Neural cell (in vitro differentiated cells): ENCODE measurements at regions not wholly inside any gene's neighbourhood (a gene's known extent, or its start where the extent isn't known, plus 50 kb on each side); places are given as distances from the start of the nearest gene placed in this dataset.

Source experiments
- H2AFZ ChIP-seq: fragments of 200-600, 300-800 bp; sonication (generic), shearing (Covaris generic); 2 replicates; pipeline ENCODE4 v1.6.0; 2014; ENCODE audit warnings: low read depth, mild to moderate bottlenecking, antibody characterized with exemption, low read length, moderate library complexity
- H3F3A ChIP-seq: fragments of 200-600 bp; shearing (Covaris generic); 2 replicates; pipeline ENCODE4 v1.6.1; 2016; ENCODE audit warnings: mild to moderate bottlenecking, moderate library complexity, mixed read lengths, antibody characterized with exemption, low read length; ENCODE audit not compliant: insufficient read depth, poor library complexity, severe bottlenecking
- H3K27ac ChIP-seq: fragments of 200-600, 300-800 bp; sonication (generic), shearing (Covaris generic); 2 replicates; pipeline ENCODE4 v1.5.1; 2014; ENCODE audit warnings: mild to moderate bottlenecking, low read length, moderate library complexity
- H3K27me3 ChIP-seq: fragments of 300-800, 200-600 bp; sonication (generic), shearing (Covaris generic); 2 replicates; pipeline ENCODE4 v1.6.0; 2014; ENCODE audit warnings: mild to moderate bottlenecking, low read depth, low read length, moderate library complexity; ENCODE audit not compliant: insufficient read depth
- H3K36me3 ChIP-seq: fragments of 300-800, 200-600 bp; sonication (generic), shearing (Covaris generic); 2 replicates; pipeline ENCODE4 v1.5.1; 2014; ENCODE audit warnings: mild to moderate bottlenecking, antibody characterized with exemption, low read length, moderate library complexity; ENCODE audit not compliant: insufficient read depth
- H3K4me2 ChIP-seq: fragments of 300-800, 200-600 bp; sonication (generic), shearing (Covaris generic); 2 replicates; pipeline ENCODE4 v1.6.0; 2014; ENCODE audit warnings: mild to moderate bottlenecking, low read length
- H3K4me3 ChIP-seq: fragments of 300-800, 200-600 bp; sonication (generic), shearing (Covaris generic); 2 replicates; pipeline ENCODE4 v1.5.1; 2014; ENCODE audit warnings: mild to moderate bottlenecking, low read length, moderate library complexity
- H3K79me2 ChIP-seq: fragments of 200-600 bp; shearing (Covaris generic); replicated peaks from 2 replicates; pipeline ENCODE4 v1.6.0; 2014; ENCODE audit warnings: mild to moderate bottlenecking, low read length, moderate library complexity; ENCODE audit not compliant: insufficient read depth
- H3K9ac ChIP-seq: fragments of 300-800, 200-600 bp; sonication (generic), shearing (Covaris generic); 2 replicates; pipeline ENCODE4 v1.6.1; 2016; ENCODE audit warnings: mild to moderate bottlenecking, low read length, mixed read lengths
- H3K9me2 ChIP-seq: fragments of 200-600 bp; shearing (Covaris generic); 2 replicates; pipeline ENCODE4 v1.6.1; 2016; ENCODE audit warnings: mild to moderate bottlenecking, low read length, mixed read lengths; ENCODE audit not compliant: insufficient read depth
- H3K9me3 ChIP-seq: fragments of 200-600, 300-800 bp; sonication (generic), shearing (Covaris generic); 2 replicates; pipeline ENCODE4 v1.6.1; 2016; ENCODE audit warnings: mild to moderate bottlenecking, mixed run types, low read length, moderate library complexity, mixed read lengths
- H4K20me1 ChIP-seq: fragments of 200-600 bp; shearing (Covaris generic); 2 replicates; pipeline ENCODE4 v1.6.1; 2016; ENCODE audit warnings: mild to moderate bottlenecking, mixed run types; ENCODE audit not compliant: insufficient read depth
- CTCF ChIP-seq: fragments of 450-650 bp; IDR thresholded peaks from 2 replicates; pipeline ENCODE4 v1.5.1; 2014; ENCODE audit warnings: antibody characterized with exemption, mild to moderate bottlenecking, moderate library complexity; ENCODE audit not compliant: poor library complexity, severe bottlenecking
- EP300 ChIP-seq: fragments of 450-650 bp; conservative IDR thresholded peaks from 2 replicates; pipeline ENCODE4 v1.6.1; 2014; ENCODE audit warnings: antibody characterized with exemption, mild to moderate bottlenecking, moderate library complexity; ENCODE audit not compliant: poor library complexity, severe bottlenecking
- EZH2 ChIP-seq: fragments of 200-600, 300-800 bp; shearing (Covaris generic), sonication (generic); IDR thresholded peaks from 2 replicates; pipeline ENCODE4 v1.6.1; 2014; ENCODE audit warnings: antibody characterized with exemption, low read length, borderline replicate concordance, mild to moderate bottlenecking; ENCODE audit not compliant: insufficient read depth, poor library complexity, severe bottlenecking
- MXI1 ChIP-seq: fragments of 450-650 bp; conservative IDR thresholded peaks from 2 replicates; pipeline ENCODE4 v1.6.1; 2014; ENCODE audit warnings: antibody characterized with exemption, mild to moderate bottlenecking; ENCODE audit not compliant: poor library complexity, severe bottlenecking
- POLR2AphosphoS5 ChIP-seq: IDR thresholded peaks from 2 replicates; pipeline ENCODE4 v1.6.1; 2012
- RAD21 ChIP-seq: fragments of 450-650 bp; conservative IDR thresholded peaks from 2 replicates; pipeline ENCODE4 v1.6.1; 2014; ENCODE audit warnings: antibody characterized with exemption, mild to moderate bottlenecking, moderate library complexity
- REST ChIP-seq: IDR thresholded peaks from 2 replicates; pipeline ENCODE4 v1.6.1; 2012; ENCODE audit warnings: borderline replicate concordance

- no peak overlapping the region for H3K9ac ChIP-seq
- H2AFZ ChIP-seq, result no peak overlapping the region
- no peak overlapping the region for H3K4me2 ChIP-seq
- no peaks in the 10 kb centered on the region for H3F3A ChIP-seq
- H3K36me3 ChIP-seq, result no peaks in the 10 kb centered on the region
- no peak for TF ChIP-seq REST
- TF ChIP-seq MXI1, result no peak
- TF ChIP-seq RAD21, result no peak
- no peak for TF ChIP-seq POLR2AphosphoS5
- no peak for TF ChIP-seq CTCF
- no peak for TF ChIP-seq EP300
- no peak overlapping the region for H3K4me3 ChIP-seq
- H3K79me2 ChIP-seq, result no peaks in the 10 kb centered on the region
- no peaks in the 10 kb centered on the region for H4K20me1 ChIP-seq
- no peak overlapping the region for H3K27ac ChIP-seq
- no peaks in the 10 kb centered on the region for H3K9me3 ChIP-seq
- no peaks in the 10 kb centered on the region for H3K9me2 ChIP-seq
- H3K27me3 ChIP-seq, result no peaks in the 10 kb centered on the region
Measured at GRCh38 chr14:30348445-30348844, 210.5 kb upstream of the G2E3 start.

GRCh38 chr14:30349520-30349919 is 209.4 kb upstream of the G2E3 start:
- Histone ChIP-seq H3K36me3 (no peaks in the 10 kb centered on the region), H2AFZ (no peak overlapping the region), H3K9me3 (no peaks in the 10 kb centered on the region), H3K4me2 (no peak overlapping the region), H4K20me1 (no peaks in the 10 kb centered on the region), H3K27me3 (no peaks in the 10 kb centered on the region), H3K27ac (no peak overlapping the region), H3F3A (no peaks in the 10 kb centered on the region), H3K9me2 (no peaks in the 10 kb centered on the region), H3K4me3 (no peak overlapping the region), H3K9ac (no peak overlapping the region), H3K79me2 (no peaks in the 10 kb centered on the region)
- no peak for TF ChIP-seq RAD21
- TF ChIP-seq EZH2, result no peak

GRCh38 chr14:30354439-30354838 is 204.5 kb upstream of the G2E3 start:
- Histone ChIP-seq H2AFZ (no peak overlapping the region), H3K4me3 (no peak overlapping the region), H3K9me2 (no peaks in the 10 kb centered on the region), H3K9ac (no peak overlapping the region), H3F3A (no peaks in the 10 kb centered on the region), H3K79me2 (no peaks in the 10 kb centered on the region), H3K36me3 (no peaks in the 10 kb centered on the region), H4K20me1 (no peaks in the 10 kb centered on the region), H3K9me3 (no peaks in the 10 kb centered on the region), H3K27ac (no peak overlapping the region), H3K4me2 (no peak overlapping the region), H3K27me3 (no peaks in the 10 kb centered on the region)
- no peak for TF ChIP-seq EZH2
- TF ChIP-seq POLR2AphosphoS5, result peak; percentile 8
